Adrenal gland (tissue), 5 donors: ENCODE measurements at regions not wholly inside any gene's neighbourhood (a gene's known extent, or its start where the extent isn't known, plus 50 kb on each side); places are given as distances from the start of the nearest gene placed in this dataset.

ENCODE experiments used
- POLR2A ChIP-seq, 2 donors: fragments of 450-650 bp; IDR thresholded peaks; one replicate each; pipeline ENCODE4 v1.6.1; 2017; ENCODE audit warnings: antibody characterized with exemption in 2 of 2, mild to moderate bottlenecking in 2 of 2, moderate library complexity in 1 of 2
- TF ChIP-seq, protein P1 (sequence below), 6 experiments: fragments of 450-650 bp in 4 of 6; fragments of 200-600 bp in 2 of 6; sonication (generic) in 1 of 6; IDR thresholded peaks; 1 replicate in 5 of 6; 2 replicates in 1 of 6; pipeline versions ENCODE4 v1.5.1 to v1.8.0; 2016 to 2021; ENCODE audit warnings: antibody characterized with exemption in 6 of 6, mild to moderate bottlenecking in 2 of 6, moderate library complexity in 1 of 6
- donor health status: DM: no; HTN: no; CAD: no.

DNA sequence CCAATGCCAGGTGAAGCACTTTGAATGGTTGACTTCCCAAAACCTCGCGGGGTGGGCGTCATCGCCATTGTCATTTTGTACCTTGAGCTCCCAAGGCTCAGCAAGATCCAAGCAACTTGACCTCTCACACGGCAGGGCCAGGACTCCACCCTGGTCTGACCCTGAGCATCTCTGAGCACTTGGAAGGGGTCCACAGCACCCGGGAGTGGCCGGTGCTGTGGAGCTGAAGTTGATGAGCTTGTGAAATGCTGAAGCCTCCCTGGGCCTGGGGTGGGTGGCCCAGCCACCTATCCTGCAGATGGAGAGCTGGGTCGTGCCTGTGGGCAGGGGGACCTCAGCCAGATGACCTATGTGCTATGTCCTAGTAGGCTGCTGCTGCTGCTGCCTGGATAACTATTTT, 283.3 kb upstream of the FOXF1 start:
- TF ChIP-seq POLR2A (IDR thresholded peaks at IDR 0.05): no peak
- TF ChIP-seq, protein P1, sequence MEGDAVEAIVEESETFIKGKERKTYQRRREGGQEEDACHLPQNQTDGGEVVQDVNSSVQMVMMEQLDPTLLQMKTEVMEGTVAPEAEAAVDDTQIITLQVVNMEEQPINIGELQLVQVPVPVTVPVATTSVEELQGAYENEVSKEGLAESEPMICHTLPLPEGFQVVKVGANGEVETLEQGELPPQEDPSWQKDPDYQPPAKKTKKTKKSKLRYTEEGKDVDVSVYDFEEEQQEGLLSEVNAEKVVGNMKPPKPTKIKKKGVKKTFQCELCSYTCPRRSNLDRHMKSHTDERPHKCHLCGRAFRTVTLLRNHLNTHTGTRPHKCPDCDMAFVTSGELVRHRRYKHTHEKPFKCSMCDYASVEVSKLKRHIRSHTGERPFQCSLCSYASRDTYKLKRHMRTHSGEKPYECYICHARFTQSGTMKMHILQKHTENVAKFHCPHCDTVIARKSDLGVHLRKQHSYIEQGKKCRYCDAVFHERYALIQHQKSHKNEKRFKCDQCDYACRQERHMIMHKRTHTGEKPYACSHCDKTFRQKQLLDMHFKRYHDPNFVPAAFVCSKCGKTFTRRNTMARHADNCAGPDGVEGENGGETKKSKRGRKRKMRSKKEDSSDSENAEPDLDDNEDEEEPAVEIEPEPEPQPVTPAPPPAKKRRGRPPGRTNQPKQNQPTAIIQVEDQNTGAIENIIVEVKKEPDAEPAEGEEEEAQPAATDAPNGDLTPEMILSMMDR (IDR thresholded peaks at IDR 0.05): no peak
